ENCODE measurements at regions not wholly inside any gene's neighbourhood (a gene's known extent, or its start where the extent isn't known, plus 50 kb on each side); places are given as distances from the start of the nearest gene placed in this dataset.

DNA sequence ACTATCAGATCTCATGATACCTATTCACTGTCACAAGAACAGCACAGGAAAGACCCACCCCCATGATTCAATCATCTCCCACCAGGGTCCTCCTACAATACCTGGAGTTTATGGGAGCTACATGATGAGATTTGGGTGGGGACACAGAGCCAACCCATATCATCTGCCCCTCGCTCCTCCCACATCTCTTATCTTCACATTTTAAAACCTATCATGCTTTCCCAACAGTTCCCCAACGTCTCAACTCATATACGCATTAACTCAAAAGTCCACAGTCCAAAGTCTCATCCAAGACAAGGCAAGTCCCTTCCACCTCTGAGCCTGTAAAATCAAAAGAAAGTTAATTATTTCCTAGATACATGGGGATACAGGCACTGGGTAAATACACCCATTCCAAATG lies 1185.2 kb downstream of the PCDH7 start:
- no peak overlapping the region for H3K27ac ChIP-seq
- no peak overlapping the region for H3K4me3 ChIP-seq
- H3K4me1 ChIP-seq = no peaks in the 10 kb centered on the region
- TF ChIP-seq POLR2A (IDR thresholded peaks at IDR 0.05) (no peak), EP300 (IDR thresholded peaks at IDR 0.05) (no peak)
- TF ChIP-seq, protein P1, sequence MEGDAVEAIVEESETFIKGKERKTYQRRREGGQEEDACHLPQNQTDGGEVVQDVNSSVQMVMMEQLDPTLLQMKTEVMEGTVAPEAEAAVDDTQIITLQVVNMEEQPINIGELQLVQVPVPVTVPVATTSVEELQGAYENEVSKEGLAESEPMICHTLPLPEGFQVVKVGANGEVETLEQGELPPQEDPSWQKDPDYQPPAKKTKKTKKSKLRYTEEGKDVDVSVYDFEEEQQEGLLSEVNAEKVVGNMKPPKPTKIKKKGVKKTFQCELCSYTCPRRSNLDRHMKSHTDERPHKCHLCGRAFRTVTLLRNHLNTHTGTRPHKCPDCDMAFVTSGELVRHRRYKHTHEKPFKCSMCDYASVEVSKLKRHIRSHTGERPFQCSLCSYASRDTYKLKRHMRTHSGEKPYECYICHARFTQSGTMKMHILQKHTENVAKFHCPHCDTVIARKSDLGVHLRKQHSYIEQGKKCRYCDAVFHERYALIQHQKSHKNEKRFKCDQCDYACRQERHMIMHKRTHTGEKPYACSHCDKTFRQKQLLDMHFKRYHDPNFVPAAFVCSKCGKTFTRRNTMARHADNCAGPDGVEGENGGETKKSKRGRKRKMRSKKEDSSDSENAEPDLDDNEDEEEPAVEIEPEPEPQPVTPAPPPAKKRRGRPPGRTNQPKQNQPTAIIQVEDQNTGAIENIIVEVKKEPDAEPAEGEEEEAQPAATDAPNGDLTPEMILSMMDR (IDR thresholded peaks at IDR 0.05) = no peak
- DNase-seq = no peak
- 80 to 81% methylated on average over 3 of the region's 3 CpGs for WGBS, 2 donors
- H3K9me3 ChIP-seq = no peaks in the 10 kb centered on the region
- H3K27me3 ChIP-seq = no peaks in the 10 kb centered on the region
- no peaks in the 10 kb centered on the region for H3K36me3 ChIP-seq
- no peak for ATAC-seq (ENCODE audit: low FRiP score in 2 of 2)

- no peaks in the 10 kb centered on the region for H3K27me3 ChIP-seq
- DNase-seq (no peak), ATAC-seq (ENCODE audit: low FRiP score in 2 of 2) (no peak)
- H3K4me1 ChIP-seq = no peaks in the 10 kb centered on the region
- no peak overlapping the region for H3K27ac ChIP-seq
- no peak overlapping the region for H3K4me3 ChIP-seq
- WGBS, 2 donors = 28 to 41% methylated on average over 3 of the region's 3 CpGs
- no peaks in the 10 kb centered on the region for H3K36me3 ChIP-seq
- TF ChIP-seq EP300 (IDR thresholded peaks at IDR 0.05) (no peak), POLR2A (IDR thresholded peaks at IDR 0.05) (no peak)
- H3K9me3 ChIP-seq = no peaks in the 10 kb centered on the region
Observed at GRCh38 chr4:31908261-31908660, 1188.1 kb downstream of the PCDH7 start.

DNA sequence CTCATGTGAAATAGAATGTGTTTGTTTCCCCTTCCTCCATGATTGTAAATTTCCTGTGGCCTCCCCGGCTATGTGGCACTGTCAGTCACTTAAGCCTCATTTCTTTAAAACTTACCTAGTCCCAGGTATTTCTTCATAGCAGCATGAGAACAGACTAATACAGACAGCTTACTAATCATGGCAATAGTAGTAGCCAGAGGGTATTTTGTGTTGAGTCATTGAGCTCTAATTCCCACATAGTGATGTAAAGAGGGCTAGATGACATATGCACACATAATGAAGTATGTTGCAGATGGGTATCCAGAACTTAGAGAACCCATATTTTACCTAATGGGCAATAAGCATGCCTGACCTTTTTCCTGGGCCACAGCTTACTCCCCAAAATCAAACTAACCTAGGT lies 1197.2 kb downstream of the PCDH7 start:
- no peak for ATAC-seq (ENCODE audit: low FRiP score in 2 of 2)
- Histone ChIP-seq H3K4me3 (no peak overlapping the region), H3K27me3 (no peaks in the 10 kb centered on the region), H3K27ac (no peak overlapping the region), H3K4me1 (no peaks in the 10 kb centered on the region), H3K9me3 (no peaks in the 10 kb centered on the region), H3K36me3 (no peaks in the 10 kb centered on the region)
- TF ChIP-seq, protein P1 (IDR thresholded peaks at IDR 0.05) = no peak
- TF ChIP-seq EP300 (IDR thresholded peaks at IDR 0.05) (no peak), POLR2A (IDR thresholded peaks at IDR 0.05) (no peak), POLR2AphosphoS5 (IDR thresholded peaks at IDR 0.05) (no peak)
- 77 to 87% methylated on average over 1 of the region's 1 CpG for WGBS, 2 donors
- no peak for DNase-seq

GRCh38 chr4:31918891-31919290 lies 1198.7 kb downstream of the PCDH7 start:
- Histone ChIP-seq H3K9me3 (no peaks in the 10 kb centered on the region), H3K36me3 (no peaks in the 10 kb centered on the region), H3K4me1 (no peaks in the 10 kb centered on the region), H3K27me3 (no peaks in the 10 kb centered on the region), H3K4me3 (no peak overlapping the region), H3K27ac (no peak overlapping the region)
- TF ChIP-seq, protein P1 (IDR thresholded peaks at IDR 0.05) = no peak
- no peak for TF ChIP-seq POLR2AphosphoS5 (IDR thresholded peaks at IDR 0.05)
- TF ChIP-seq EP300 (IDR thresholded peaks at IDR 0.05) = no peak
- TF ChIP-seq POLR2A (IDR thresholded peaks at IDR 0.05) = no peak
- 36 to 50% methylated on average over 5 of the region's 5 CpGs for WGBS, 2 donors
- DNase-seq (no peak), ATAC-seq (ENCODE audit: low FRiP score in 2 of 2) (no peak)

GRCh38 chr4:31923634-31924033 lies 1203.5 kb downstream of the PCDH7 start:
- no peaks in the 10 kb centered on the region for H3K4me1 ChIP-seq
- H3K27ac ChIP-seq = no peak overlapping the region
- no peaks in the 10 kb centered on the region for H3K27me3 ChIP-seq
- WGBS, 2 donors = 79 to 93% methylated on average over 4 of the region's 4 CpGs
- no peak overlapping the region for H3K4me3 ChIP-seq
- H3K36me3 ChIP-seq = no peaks in the 10 kb centered on the region
- no peak for DNase-seq
- TF ChIP-seq EP300 (IDR thresholded peaks at IDR 0.05) = no peak
- TF ChIP-seq POLR2AphosphoS5 (IDR thresholded peaks at IDR 0.05) = no peak
- no peak for TF ChIP-seq POLR2A (IDR thresholded peaks at IDR 0.05)
- TF ChIP-seq, protein P1 (IDR thresholded peaks at IDR 0.05) = no peak
- H3K9me3 ChIP-seq = no peaks in the 10 kb centered on the region
- no peak for ATAC-seq (ENCODE audit: low FRiP score in 2 of 2)
